Suprapubic skin (tissue), 4 donors: ENCODE measurements at regions not wholly inside any gene's neighbourhood (a gene's known extent, or its start where the extent isn't known, plus 50 kb on each side); places are given as distances from the start of the nearest gene placed in this dataset.

ENCODE experiments used
- DNase-seq, 2 donors: peaks; one replicate each; pipeline ENCODE4 v3.0.0-alpha.2; 2019; ENCODE audit warnings: low spot score in 2 of 2
- H3K27ac ChIP-seq: fragments of 200-600 bp; sonication (generic); one replicate; pipeline ENCODE4 v1.5.1; 2019
- H3K27me3 ChIP-seq: fragments of 200-600 bp; sonication (generic); one replicate; pipeline ENCODE4 v1.5.1; 2019
- H3K36me3 ChIP-seq: fragments of 200-600 bp; sonication (generic); one replicate; pipeline ENCODE4 v1.5.1; 2019
- H3K4me1 ChIP-seq: fragments of 200-600 bp; sonication (generic); one replicate; pipeline ENCODE4 v1.5.1; 2019
- H3K4me3 ChIP-seq: fragments of 200-600 bp; sonication (generic); one replicate; pipeline ENCODE4 v1.5.1; 2019; ENCODE audit warnings: mild to moderate bottlenecking
- H3K9me3 ChIP-seq: fragments of 200-600 bp; sonication (generic); one replicate; pipeline ENCODE4 v1.5.1; 2019
- EP300 ChIP-seq: sonication (generic); formaldehyde crosslinking; IDR thresholded peaks from one replicate; pipeline ENCODE4 v1.6.1; 2017; ENCODE audit warnings: antibody characterized with exemption
- POLR2A ChIP-seq, 2 donors: fragments of 450-650 bp; IDR thresholded peaks; one replicate each; pipeline ENCODE4 v1.6.1; 2017; ENCODE audit warnings: antibody characterized with exemption in 2 of 2, mild to moderate bottlenecking in 2 of 2, moderate library complexity in 2 of 2
- POLR2AphosphoS5 ChIP-seq, 3 donors: sonication (generic); formaldehyde crosslinking; IDR thresholded peaks; one replicate each; pipeline ENCODE4 v1.6.1; 2017; ENCODE audit warnings: antibody characterized with exemption in 3 of 3
- WGBS: methylation state at CpG from one replicate; pipeline ENCODE4 v1.1.5; 2018; 5-methylcytosine and 5-hydroxymethylcytosine counted together
- TF ChIP-seq, protein P1 (sequence below), 2 donors: fragments of 200-600 bp in 1 of 2; fragments of 450-650 bp in 1 of 2; sonication (generic) in 1 of 2; IDR thresholded peaks; one replicate each; pipeline ENCODE4 v1.5.1; 2016 to 2019; ENCODE audit warnings: antibody characterized with exemption in 2 of 2, mild to moderate bottlenecking in 1 of 2, moderate library complexity in 1 of 2

DNA sequence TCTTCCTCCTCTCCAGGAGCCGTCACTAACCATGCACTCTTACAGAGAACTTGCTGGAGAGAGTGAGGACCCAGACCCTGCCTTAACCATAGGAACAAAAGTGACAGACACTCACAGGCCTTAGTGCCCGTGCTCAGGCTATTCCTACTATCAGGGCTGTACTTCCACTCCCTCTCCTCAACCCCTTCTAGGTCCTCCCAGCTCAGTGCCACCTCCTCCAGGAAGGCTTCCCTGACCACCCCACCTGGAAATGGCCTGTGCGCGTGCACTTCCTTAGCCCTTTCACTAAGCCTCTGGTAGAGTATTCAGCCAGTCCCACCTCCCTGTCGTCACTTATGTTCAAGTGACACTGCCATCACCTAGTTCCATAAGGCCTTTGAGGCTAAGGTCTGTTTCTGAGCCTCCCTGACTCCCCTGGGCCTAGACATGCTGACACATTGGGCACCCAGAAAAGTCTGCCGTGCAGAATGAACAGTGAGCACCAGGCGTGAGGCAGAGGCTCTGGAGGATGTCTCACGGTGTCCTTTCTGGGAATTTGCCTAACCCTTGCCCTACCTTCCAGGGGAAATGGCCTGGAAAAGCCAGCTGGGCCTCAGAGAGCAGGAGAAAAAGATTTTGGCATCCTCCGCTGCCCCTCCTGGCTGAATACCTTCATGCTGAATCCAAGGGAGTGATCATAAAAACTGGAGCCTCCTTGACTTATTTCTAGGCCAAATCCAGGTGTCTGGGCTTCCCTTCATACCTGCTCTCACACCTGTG, 108.6 kb upstream of the SMAD3 start:
- Histone ChIP-seq H3K27me3 (no peaks in the 10 kb centered on the region), H3K4me3 (no peak overlapping the region), H3K9me3 (no peaks in the 10 kb centered on the region), H3K27ac (no peak overlapping the region), H3K36me3 (no peaks in the 10 kb centered on the region), H3K4me1 (no peaks in the 10 kb centered on the region)
- 66% methylated on average over 8 of the region's 9 CpGs for WGBS
- TF ChIP-seq EP300: no peak
- no peak for TF ChIP-seq POLR2A (IDR thresholded peaks at IDR 0.05)
- TF ChIP-seq POLR2AphosphoS5 (IDR thresholded peaks at IDR 0.05): no peak
- TF ChIP-seq, protein P1, sequence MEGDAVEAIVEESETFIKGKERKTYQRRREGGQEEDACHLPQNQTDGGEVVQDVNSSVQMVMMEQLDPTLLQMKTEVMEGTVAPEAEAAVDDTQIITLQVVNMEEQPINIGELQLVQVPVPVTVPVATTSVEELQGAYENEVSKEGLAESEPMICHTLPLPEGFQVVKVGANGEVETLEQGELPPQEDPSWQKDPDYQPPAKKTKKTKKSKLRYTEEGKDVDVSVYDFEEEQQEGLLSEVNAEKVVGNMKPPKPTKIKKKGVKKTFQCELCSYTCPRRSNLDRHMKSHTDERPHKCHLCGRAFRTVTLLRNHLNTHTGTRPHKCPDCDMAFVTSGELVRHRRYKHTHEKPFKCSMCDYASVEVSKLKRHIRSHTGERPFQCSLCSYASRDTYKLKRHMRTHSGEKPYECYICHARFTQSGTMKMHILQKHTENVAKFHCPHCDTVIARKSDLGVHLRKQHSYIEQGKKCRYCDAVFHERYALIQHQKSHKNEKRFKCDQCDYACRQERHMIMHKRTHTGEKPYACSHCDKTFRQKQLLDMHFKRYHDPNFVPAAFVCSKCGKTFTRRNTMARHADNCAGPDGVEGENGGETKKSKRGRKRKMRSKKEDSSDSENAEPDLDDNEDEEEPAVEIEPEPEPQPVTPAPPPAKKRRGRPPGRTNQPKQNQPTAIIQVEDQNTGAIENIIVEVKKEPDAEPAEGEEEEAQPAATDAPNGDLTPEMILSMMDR (IDR thresholded peaks at IDR 0.05): no peak
- peak in 1 of 2 donors; percentile 44 for DNase-seq

DNA sequence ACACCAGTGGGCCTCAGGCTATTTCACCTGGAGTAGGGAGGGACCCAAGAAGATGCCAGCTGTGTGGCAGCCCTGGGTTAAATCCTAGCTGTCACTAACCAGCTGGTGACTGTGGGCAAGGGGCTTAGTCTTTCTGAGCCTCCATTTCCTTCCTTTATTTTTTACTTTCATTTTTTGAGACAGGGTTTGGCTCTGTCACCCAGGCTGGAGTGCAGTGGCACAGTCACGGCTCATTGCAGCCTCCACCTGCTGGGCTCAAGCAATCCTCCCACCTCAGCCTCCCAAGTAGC, 108.0 kb upstream of the SMAD3 start:
- Histone ChIP-seq H3K36me3 (no peaks in the 10 kb centered on the region), H3K4me3 (no peak overlapping the region), H3K4me1 (no peaks in the 10 kb centered on the region), H3K27ac (no peak overlapping the region), H3K27me3 (no peaks in the 10 kb centered on the region), H3K9me3 (no peaks in the 10 kb centered on the region)
- 65% methylated on average over 1 of the region's 1 CpG for WGBS
- DNase-seq: peak in 1 of 2 donors; percentile 14
- TF ChIP-seq EP300 (no peak), POLR2A (IDR thresholded peaks at IDR 0.05) (no peak)

DNA sequence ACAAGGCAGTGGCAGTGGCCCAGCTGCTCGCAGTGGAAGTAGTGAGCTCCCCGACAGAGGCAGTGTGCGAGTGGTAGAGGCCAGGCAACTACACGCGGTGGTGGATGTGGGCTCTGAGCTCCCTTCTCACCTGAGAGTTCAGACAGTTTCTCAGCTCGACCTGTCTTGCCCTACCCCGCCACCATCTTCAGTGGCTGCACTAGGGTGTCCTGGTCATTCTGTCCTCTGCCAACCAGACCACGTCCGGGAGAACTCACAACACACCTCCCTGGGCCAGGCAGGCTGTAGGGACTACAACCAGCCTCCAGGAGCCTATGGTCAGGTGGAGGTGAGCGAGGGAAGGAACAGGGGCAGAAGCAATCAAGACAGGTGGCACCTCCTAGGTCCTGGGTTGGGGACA, 106.3 kb upstream of the SMAD3 start:
- H3K4me3 ChIP-seq: no peak overlapping the region
- TF ChIP-seq, protein P1 (IDR thresholded peaks at IDR 0.05): no peak
- TF ChIP-seq POLR2A (IDR thresholded peaks at IDR 0.05) (no peak), POLR2AphosphoS5 (IDR thresholded peaks at IDR 0.05) (no peak), EP300 (no peak)
- 92% methylated on average over 10 of the region's 10 CpGs for WGBS
- H3K9me3 ChIP-seq: no peaks in the 10 kb centered on the region
- no peak for DNase-seq
- no peaks in the 10 kb centered on the region for H3K36me3 ChIP-seq
- no peak overlapping the region for H3K27ac ChIP-seq
- no peaks in the 10 kb centered on the region for H3K27me3 ChIP-seq
- no peaks in the 10 kb centered on the region for H3K4me1 ChIP-seq

DNA sequence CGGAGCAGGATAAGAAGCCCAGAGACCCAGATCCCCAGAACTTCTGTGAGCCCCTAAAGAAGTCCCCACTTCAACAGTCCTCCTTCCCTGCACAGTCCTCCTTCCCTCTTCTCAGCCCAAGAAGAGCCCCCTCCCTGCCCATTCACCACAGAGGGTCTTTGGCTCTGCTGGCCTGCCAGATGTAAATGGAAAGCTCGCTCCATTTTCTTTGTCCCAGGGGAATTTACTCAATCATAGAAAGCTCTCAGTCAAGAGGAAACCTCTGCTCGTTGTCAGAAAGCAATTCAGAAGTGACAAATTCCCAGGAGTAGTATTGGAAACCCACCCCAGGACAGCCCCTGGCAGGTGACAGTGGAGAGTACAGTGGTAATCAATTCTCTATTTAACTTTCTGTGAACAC, 105.5 kb upstream of the SMAD3 start:
- no peak overlapping the region for H3K27ac ChIP-seq
- 77% methylated on average over 3 of the region's 3 CpGs for WGBS
- no peak for TF ChIP-seq EP300
- TF ChIP-seq, protein P1 (IDR thresholded peaks at IDR 0.05): no peak
- TF ChIP-seq POLR2AphosphoS5 (IDR thresholded peaks at IDR 0.05): no peak
- no peak for TF ChIP-seq POLR2A (IDR thresholded peaks at IDR 0.05)
- H3K9me3 ChIP-seq: no peaks in the 10 kb centered on the region
- no peaks in the 10 kb centered on the region for H3K27me3 ChIP-seq
- no peaks in the 10 kb centered on the region for H3K4me1 ChIP-seq
- H3K36me3 ChIP-seq: no peaks in the 10 kb centered on the region
- no peak for DNase-seq
- no peak overlapping the region for H3K4me3 ChIP-seq

DNA sequence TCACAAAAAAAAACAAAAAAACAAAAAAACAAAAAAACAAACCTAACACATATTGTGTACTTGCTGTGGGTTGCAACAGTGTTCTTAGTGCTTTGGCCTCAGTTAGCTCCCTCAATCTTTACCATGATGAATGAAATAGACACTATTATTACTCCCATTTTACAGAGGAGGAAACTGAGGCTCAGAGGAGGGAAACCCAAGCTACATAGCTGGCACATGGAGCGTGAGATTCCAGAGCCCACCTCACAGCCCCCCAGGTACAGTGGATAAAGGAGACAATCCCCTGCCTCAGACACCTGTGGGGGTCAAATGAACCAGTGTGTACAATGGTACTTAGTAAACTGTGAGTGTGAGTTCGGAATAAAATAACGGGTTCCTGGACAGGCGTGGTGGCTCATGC, 104.9 kb upstream of the SMAD3 start:
- Histone ChIP-seq H3K9me3 (no peaks in the 10 kb centered on the region), H3K27me3 (no peaks in the 10 kb centered on the region), H3K4me3 (no peak overlapping the region), H3K27ac (no peak overlapping the region), H3K36me3 (no peaks in the 10 kb centered on the region), H3K4me1 (no peaks in the 10 kb centered on the region)
- no peak for DNase-seq
- no peak for TF ChIP-seq POLR2AphosphoS5 (IDR thresholded peaks at IDR 0.05)
- TF ChIP-seq EP300: no peak
- TF ChIP-seq, protein P1 (IDR thresholded peaks at IDR 0.05): no peak
- no peak for TF ChIP-seq POLR2A (IDR thresholded peaks at IDR 0.05)
- 91% methylated on average over 4 of the region's 4 CpGs for WGBS
